ENCODE measurements at regions not wholly inside any gene's neighbourhood (a gene's known extent, or its start where the extent isn't known, plus 50 kb on each side); places are given as distances from the start of the nearest gene placed in this dataset.

- TF ChIP-seq MYC (IDR thresholded peaks at IDR 0.05; ENCODE audit: low read depth, low read length) = no peak
- no peak for TF ChIP-seq POLR2A (IDR thresholded peaks at IDR 0.05; ENCODE audit: extremely low read depth, insufficient read length)
- no peak for TF ChIP-seq CTCF (IDR thresholded peaks at IDR 0.05; ENCODE audit: low read depth, low read length)
- H3K4me3 ChIP-seq (ENCODE audit: low read depth, low read length) = no peak overlapping the region
- no peak for DNase-seq (ENCODE audit: low read depth)
Measured at GRCh38 chr3:72200332-72200731, 415.4 kb upstream of the PROK2 start.

GRCh38 chr3:72199530-72199929, 414.6 kb upstream of the PROK2 start:
- no peak overlapping the region for H3K4me3 ChIP-seq (ENCODE audit: low read depth, low read length)
- DNase-seq (ENCODE audit: low read depth) = no peak
- TF ChIP-seq MAX (IDR thresholded peaks at IDR 0.05; ENCODE audit: low read depth, low read length) (no peak), CTCF (IDR thresholded peaks at IDR 0.05; ENCODE audit: low read depth, low read length) (no peak), POLR2A (IDR thresholded peaks at IDR 0.05; ENCODE audit: extremely low read depth, insufficient read length) (no peak), MYC (IDR thresholded peaks at IDR 0.05; ENCODE audit: low read depth, low read length) (no peak)

GRCh38 chr3:72196377-72196929, 411.5 kb upstream of the PROK2 start:
- no peak for TF ChIP-seq POLR2A (IDR thresholded peaks at IDR 0.05; ENCODE audit: extremely low read depth, insufficient read length)
- TF ChIP-seq CTCF (IDR thresholded peaks at IDR 0.05; ENCODE audit: low read depth, low read length) = no peak
- no peak for TF ChIP-seq MAX (IDR thresholded peaks at IDR 0.05; ENCODE audit: low read depth, low read length)
- no peak for TF ChIP-seq MYC (IDR thresholded peaks at IDR 0.05; ENCODE audit: low read depth, low read length)
- no peak for DNase-seq (ENCODE audit: low read depth)
- no peak overlapping the region for H3K4me3 ChIP-seq (ENCODE audit: low read depth, low read length)

GRCh38 chr3:72195895-72196294, 410.9 kb upstream of the PROK2 start:
- TF ChIP-seq POLR2A (IDR thresholded peaks at IDR 0.05; ENCODE audit: extremely low read depth, insufficient read length) (no peak), MAX (IDR thresholded peaks at IDR 0.05; ENCODE audit: low read depth, low read length) (no peak), CTCF (IDR thresholded peaks at IDR 0.05; ENCODE audit: low read depth, low read length) (no peak), MYC (IDR thresholded peaks at IDR 0.05; ENCODE audit: low read depth, low read length) (no peak)
- no peak overlapping the region for H3K4me3 ChIP-seq (ENCODE audit: low read depth, low read length)
- DNase-seq (ENCODE audit: low read depth) = no peak

GRCh38 chr3:72194458-72194857, 409.5 kb upstream of the PROK2 start:
- H3K4me3 ChIP-seq (ENCODE audit: low read depth, low read length) = no peak overlapping the region
- DNase-seq (ENCODE audit: low read depth) = no peak
- TF ChIP-seq MAX (IDR thresholded peaks at IDR 0.05; ENCODE audit: low read depth, low read length) (no peak), MYC (IDR thresholded peaks at IDR 0.05; ENCODE audit: low read depth, low read length) (no peak), CTCF (IDR thresholded peaks at IDR 0.05; ENCODE audit: low read depth, low read length) (no peak), POLR2A (IDR thresholded peaks at IDR 0.05; ENCODE audit: extremely low read depth, insufficient read length) (no peak)
